Kidney tubule cell (primary cell): ENCODE measurements at regions not wholly inside any gene's neighbourhood (a gene's known extent, or its start where the extent isn't known, plus 50 kb on each side); places are given as distances from the start of the nearest gene placed in this dataset.
A peak's percentile ranks its signal among the peaks of the same experiment; 100 is the strongest.

Experiments used
- DNase-seq: peaks from one replicate; pipeline ENCODE4 v3.0.0-alpha.2; 2018; ENCODE audit warnings: low spot score

GRCh38 chr2:16118611-16119590 lies 178.6 kb downstream of the MYCN start:
- DNase-seq: no peak

DNA sequence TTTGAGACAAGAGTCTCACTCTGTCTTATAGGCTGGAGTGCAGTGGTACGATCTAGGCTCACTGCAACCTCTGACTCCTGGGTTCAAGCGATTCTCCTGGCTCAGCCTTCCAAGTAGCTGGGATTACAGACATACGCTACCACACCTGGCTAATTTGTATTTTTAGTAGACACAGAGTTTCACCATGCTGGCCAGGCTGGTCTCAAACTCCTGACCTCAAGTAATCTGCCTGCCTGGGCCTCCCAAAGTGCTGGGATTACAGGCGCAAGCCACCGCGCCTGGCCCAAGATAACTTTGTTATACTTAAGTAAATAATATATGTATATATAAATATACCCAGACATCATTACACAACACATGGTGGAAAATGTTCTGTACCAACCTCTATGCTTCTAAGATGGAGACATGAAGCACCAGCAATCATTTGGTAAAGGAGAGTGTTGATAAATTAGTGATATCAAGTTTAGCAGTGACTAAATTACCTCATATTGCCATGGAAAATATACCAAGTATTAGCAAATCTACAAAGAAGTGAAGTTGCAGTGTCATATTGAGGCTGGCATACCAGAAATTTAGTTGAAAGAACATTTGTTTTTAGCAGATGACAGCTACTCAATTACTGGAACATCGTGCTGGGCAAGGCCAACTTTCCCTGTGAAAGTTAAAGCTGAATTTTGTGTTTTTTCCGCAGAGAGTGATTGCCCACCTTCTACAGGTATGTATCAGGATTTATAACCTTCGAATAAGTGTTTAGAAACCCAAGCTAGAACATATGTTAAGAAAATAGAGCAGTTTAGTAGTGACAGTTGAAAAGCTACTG lies 177.7 kb downstream of the MYCN start:
- no peak for DNase-seq

DNA sequence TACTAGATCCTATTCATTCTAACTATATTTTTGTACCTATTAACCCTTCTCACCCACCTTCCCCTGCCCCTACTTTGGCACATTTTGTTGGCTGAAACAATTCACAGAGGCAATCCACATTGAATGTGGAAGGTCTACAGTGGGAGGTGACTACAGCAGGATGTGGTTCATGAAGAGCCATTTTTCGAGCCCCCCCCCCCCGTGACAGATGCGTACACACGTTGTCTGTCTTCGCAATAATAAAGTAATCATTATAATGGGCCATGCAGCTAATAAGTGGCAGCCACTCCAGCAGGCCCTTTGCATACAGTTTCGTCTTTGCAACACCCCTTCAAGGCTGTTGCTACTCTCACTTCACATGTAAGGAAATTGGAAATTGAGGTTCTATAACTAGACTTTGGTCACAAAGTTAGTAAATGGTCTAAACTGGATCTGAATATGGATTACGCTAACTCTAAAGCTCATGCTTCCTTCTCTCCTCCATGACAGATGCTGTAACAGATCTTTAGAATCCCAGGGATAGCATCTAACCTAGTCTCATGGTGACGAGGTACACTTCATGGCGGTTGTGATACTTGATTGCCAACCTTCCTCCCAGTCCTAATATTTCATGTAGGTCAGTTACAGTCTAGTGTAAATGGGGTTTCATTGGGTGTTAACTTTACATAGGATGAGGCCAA lies 176.8 kb downstream of the MYCN start:
- no peak for DNase-seq

- no peak for DNase-seq
Observed at GRCh38 chr2:16115881-16116830, 175.8 kb downstream of the MYCN start.

- no peak for DNase-seq
Observed at GRCh38 chr2:16115291-16115690, 174.9 kb downstream of the MYCN start.

- DNase-seq: no peak
Observed at GRCh38 chr2:16114836-16115235, 174.5 kb downstream of the MYCN start.

DNA sequence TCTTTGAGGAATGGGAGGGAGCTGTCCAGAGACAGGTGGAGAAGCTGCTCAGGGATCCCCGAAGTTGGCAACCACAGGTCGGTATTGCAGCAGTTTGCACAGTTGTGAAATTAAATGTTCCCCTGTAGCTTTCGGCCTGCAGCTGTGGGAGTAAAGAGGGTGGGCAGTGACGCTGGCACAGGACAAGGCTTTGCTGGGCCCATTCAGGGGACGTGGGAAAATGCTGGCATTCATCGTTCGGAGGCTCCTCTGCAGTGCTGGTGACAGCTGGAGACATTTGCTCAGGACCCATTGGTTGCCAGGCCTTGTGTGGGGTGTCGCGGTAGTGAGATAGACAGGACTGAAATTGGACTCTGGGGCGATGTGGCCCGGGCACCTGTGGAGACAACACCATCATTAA lies 173.7 kb downstream of the MYCN start:
- DNase-seq: no peak

- DNase-seq: no peak
Observed at GRCh38 chr2:16113568-16113967, 173.2 kb downstream of the MYCN start.

GRCh38 chr2:16112972-16113560 lies 172.7 kb downstream of the MYCN start:
- DNase-seq: no peak

DNA sequence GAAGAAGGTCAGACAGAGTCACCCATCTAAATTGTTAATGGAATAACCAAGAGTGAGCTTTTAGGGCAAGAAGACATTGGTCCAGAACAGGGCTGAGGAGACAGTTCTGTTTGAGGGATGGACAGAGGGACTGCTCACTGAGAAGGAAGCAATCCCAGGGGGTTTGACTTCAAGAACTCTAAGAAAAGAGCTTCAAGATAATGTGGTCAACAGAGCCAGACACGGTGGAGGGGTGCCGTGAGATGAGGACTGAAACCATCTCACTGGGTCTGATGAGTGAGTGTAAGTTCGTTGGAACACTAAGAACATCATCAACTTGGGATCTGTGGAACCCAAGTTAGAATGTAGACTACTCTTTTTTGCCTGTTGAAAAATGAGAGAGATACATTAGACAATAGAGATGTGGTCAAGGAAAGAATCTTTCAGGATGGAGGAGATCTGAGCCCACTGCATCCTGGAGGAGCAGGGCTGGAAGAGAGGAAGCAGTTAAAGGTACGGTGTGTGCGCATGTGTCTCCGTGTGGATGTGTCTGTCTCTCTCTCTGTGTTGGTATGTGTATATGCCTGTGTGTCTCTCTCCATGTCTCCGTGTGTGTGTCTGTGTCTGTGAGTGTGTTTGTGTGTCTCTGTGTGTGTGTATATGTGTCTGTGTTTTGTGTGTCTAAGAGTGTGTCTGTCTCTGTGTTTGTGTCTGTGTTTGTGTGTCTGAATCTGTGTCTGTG lies 172.1 kb downstream of the MYCN start:
- DNase-seq: no peak

DNA sequence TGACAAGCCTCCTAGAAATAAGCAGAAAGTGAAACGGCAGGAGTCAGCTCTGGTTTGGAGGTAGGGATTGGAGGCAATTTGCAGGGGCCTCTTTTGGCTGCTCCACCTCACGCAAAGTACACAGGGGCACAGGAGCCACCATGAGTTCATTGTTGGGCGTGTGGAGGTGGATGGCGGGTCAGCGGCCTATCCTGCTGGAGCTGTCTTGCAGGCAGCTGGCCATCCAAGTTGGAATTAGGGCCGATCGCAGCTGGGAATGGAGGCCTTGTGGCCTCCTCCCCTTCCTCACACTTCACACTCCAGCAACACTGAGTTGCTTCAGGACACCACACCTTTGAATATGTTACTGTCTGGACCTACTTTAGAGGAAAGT lies 171.5 kb downstream of the MYCN start:
- DNase-seq: no peak

- DNase-seq: no peak
Observed at GRCh38 chr2:16109821-16110310, 169.5 kb downstream of the MYCN start.

DNA sequence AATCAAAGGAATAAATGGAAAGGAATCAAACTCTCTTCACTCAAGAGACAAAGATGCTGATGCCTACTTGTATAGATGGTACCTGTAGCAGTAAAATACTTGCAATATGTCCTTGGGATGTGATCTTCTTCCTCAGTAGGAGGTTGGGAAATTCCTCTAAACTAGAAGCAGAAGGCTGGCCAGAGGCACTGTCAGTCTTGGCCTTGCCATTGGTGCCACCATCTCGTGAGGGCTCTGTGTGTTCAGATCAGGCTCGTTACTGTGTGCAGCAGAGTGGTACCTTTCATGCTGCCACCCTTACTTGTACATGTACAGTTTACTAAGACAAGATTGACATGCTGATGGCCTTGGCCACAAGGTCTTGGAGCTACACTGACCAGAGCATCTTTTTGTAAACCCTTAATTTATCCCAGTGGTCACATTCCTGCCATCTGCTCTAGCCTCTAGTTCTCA lies 169.0 kb downstream of the MYCN start:
- DNase-seq: no peak

DNA sequence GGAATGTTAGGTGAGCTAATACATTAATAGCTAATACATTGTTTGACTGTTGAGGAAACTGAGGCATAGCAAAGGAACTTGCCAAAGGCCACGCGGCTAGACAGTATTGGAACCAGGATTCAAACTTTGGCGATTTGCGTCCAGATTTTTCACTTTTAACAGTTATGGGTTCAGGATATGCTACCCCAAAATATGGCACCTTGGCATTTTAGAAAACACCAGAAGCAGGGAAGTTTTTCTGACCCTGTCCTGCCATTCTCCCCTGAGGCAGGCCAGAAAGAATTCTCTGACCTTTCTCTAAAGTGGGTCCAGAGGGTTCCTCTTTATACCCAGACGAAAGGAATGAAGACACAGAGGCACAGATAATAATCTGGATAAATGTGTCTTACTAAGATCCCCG lies 166.9 kb downstream of the MYCN start:
- DNase-seq: no peak

GRCh38 chr2:16106619-16107018 lies 166.3 kb downstream of the MYCN start:
- no peak for DNase-seq

DNA sequence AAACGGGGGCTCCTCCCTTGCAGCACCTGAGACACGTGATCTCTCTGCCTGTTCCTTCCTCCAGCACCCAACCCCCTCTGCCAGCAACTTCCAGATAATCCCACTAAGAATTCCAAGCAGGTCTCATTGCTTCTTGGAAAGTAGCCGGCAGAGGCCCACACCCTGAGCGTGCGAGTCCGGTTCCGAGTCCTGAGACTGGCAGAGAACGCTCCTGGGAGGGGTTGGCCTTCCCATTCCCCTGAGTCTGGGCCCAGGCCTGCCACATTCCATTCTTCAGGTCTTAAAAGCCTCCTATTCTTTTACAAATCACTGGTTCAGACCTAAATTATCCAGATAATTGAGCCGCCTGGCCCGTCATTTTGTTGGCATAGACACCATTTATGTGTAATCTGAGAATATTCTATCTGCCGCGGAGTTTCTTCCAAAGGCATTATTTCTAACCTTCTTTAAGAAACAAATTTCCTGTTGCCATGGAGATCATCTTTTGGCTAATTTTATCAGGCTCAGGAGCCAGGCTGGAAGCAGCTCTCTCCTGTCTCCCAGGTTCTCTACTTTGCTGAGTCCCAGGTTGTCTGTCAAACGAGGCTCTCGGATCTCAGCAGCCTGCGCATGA lies 165.4 kb downstream of the MYCN start:
- DNase-seq: no peak

- no peak for DNase-seq
Observed at GRCh38 chr2:16104949-16105668, 164.8 kb downstream of the MYCN start.

- DNase-seq: peak; percentile 29
Observed at GRCh38 chr2:16104315-16104948, 164.1 kb downstream of the MYCN start.
